ENCODE measurements at regions not wholly inside any gene's neighbourhood (a gene's known extent, or its start where the extent isn't known, plus 50 kb on each side); places are given as distances from the start of the nearest gene placed in this dataset.

DNA sequence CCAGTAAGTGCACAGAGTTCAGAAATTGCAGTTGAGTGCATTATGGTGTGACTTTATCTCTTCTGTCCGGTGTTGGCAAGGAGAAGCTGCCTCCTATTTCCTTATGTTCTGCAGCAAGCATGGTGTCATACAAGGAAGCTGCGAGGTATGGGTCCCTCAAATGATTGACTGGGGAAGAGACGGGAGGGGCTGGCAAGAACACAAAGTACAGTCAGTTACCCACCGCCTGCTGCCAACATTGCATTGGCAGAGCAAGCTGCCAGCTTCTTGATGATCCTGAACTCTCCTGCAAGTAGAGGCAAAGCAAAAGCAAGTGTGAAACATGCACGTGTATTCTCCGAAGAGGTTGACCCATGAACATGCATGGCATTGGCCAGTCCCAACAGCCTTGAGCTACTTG, 1013.6 kb downstream of the UQCRFS1 start:
- no TSS peak for BruUV-seq (replicated peaks)
- Histone ChIP-seq H3K4me1 (ENCODE audit: control insufficient read depth, extremely low read depth, insufficient read depth, low read length) (no peaks in the 10 kb centered on the region), H3K9ac (replicated peaks; ENCODE audit: extremely low read depth, insufficient read depth, low read length) (no peak overlapping the region), H3K9me3 (replicated peaks; ENCODE audit: control insufficient read depth, insufficient read depth, low read length) (peaks cover 4% of the 10 kb centered on the region), H3K27ac (ENCODE audit: insufficient read depth, low read depth, low read length) (no peak overlapping the region), H3K79me2 (ENCODE audit: control insufficient read depth, insufficient read depth, low read length) (no peaks in the 10 kb centered on the region), H3K27me3 (ENCODE audit: control insufficient read depth in 2 of 2, insufficient read depth in 2 of 2, low read length in 2 of 2) (no peaks in the 10 kb centered on the region), H2AFZ (ENCODE audit: low read depth, low read length) (no peak overlapping the region), H3K4me3 (replicated peaks in 1 of 3; ENCODE audit: insufficient read depth in 1 of 3, low read depth in 1 of 3, low read length in 3 of 3) (no peak overlapping the region), H3K36me3 (ENCODE audit: control insufficient read depth in 2 of 2, extremely low read depth in 1 of 2, insufficient read depth in 2 of 2, low read length in 2 of 2) (no peaks in the 10 kb centered on the region), H3K4me2 (ENCODE audit: insufficient read depth, low read length) (no peak overlapping the region), H3K9me1 (replicated peaks; ENCODE audit: control insufficient read depth, extremely low read depth, insufficient read depth, low read length) (no peaks in the 10 kb centered on the region), H4K20me1 (replicated peaks; ENCODE audit: control insufficient read depth, extremely low read depth, insufficient read depth, low read length) (no peaks in the 10 kb centered on the region)
- dilution Hi-C loops (cut with MboI; ENCODE audit: extremely low pct_ligation_motif_present, low sequenced_read_pairs), result no loop called here
- TF ChIP-seq POLR2AphosphoS5 (IDR thresholded peaks at IDR 0.05; ENCODE audit: insufficient read depth, low read depth, low read length) (no peak), MYC (IDR thresholded peaks at IDR 0.05; ENCODE audit: low read depth, low read length) (no peak), EZH2 (IDR thresholded peaks at IDR 0.05; ENCODE audit: borderline replicate concordance, low read depth, low read length, severe bottlenecking) (no peak), GATA2 (IDR thresholded peaks at IDR 0.05; ENCODE audit: insufficient read depth, insufficient read length, low read depth, low read length) (no peak), JUN (IDR thresholded peaks at IDR 0.05; ENCODE audit: borderline replicate concordance, insufficient read depth, insufficient read length, low read depth) (no peak), FOS (IDR thresholded peaks at IDR 0.05; ENCODE audit: borderline replicate concordance, insufficient read depth, low read length) (no peak), POLR2A (IDR thresholded peaks at IDR 0.05; ENCODE audit: low read depth, low read length) (no peak)
- TF ChIP-seq, protein P1, sequence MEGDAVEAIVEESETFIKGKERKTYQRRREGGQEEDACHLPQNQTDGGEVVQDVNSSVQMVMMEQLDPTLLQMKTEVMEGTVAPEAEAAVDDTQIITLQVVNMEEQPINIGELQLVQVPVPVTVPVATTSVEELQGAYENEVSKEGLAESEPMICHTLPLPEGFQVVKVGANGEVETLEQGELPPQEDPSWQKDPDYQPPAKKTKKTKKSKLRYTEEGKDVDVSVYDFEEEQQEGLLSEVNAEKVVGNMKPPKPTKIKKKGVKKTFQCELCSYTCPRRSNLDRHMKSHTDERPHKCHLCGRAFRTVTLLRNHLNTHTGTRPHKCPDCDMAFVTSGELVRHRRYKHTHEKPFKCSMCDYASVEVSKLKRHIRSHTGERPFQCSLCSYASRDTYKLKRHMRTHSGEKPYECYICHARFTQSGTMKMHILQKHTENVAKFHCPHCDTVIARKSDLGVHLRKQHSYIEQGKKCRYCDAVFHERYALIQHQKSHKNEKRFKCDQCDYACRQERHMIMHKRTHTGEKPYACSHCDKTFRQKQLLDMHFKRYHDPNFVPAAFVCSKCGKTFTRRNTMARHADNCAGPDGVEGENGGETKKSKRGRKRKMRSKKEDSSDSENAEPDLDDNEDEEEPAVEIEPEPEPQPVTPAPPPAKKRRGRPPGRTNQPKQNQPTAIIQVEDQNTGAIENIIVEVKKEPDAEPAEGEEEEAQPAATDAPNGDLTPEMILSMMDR (IDR thresholded peaks at IDR 0.05; ENCODE audit: extremely low read depth in 1 of 2, insufficient read depth in 1 of 2, low read depth in 1 of 2, low read length in 2 of 2), result no peak
- TF ChIP-seq, protein P2, sequence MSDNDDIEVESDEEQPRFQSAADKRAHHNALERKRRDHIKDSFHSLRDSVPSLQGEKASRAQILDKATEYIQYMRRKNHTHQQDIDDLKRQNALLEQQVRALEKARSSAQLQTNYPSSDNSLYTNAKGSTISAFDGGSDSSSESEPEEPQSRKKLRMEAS (IDR thresholded peaks at IDR 0.05; ENCODE audit: insufficient read depth, insufficient read length), result no peak
- no peak for FAIRE-seq
- no peak for DNase-seq (ENCODE audit: low read depth, low spot score)
- intact Hi-C loops (cut with micrococcal nuclease), result no loop called here
- ChIA-PET CTCF (no interaction called here), POLR2A (no interaction called here)

Measured in endothelial cell of umbilical vein (primary cell).